K562 (cell line): ENCODE measurements at regions not wholly inside any gene's neighbourhood (a gene's known extent, or its start where the extent isn't known, plus 50 kb on each side); places are given as distances from the start of the nearest gene placed in this dataset.

Experiments
- ARID2 ChIP-seq: fragments of 450-650 bp; IDR thresholded peaks from 2 replicates; pipeline ENCODE4 v1.6.1; 2017; ENCODE audit warnings: antibody characterized with exemption, mild to moderate bottlenecking
- ARNT ChIP-seq, 2 experiments: fragments of 450-650 bp; IDR thresholded peaks; 2 replicates each; pipeline ENCODE4 v1.6.1; 2016; ENCODE audit warnings: mild to moderate bottlenecking in 1 of 2
- ELF1 ChIP-seq: fragments of 200-800 bp; sonication (Bioruptor generic); IDR thresholded peaks from 2 replicates; pipeline ENCODE4 v1.6.1; 2016; ENCODE audit warnings: missing genetic modification characterization, missing compliant biosample characterization
- GABPB1 ChIP-seq: sonication (generic); formaldehyde crosslinking; IDR thresholded peaks from 2 replicates; pipeline ENCODE4 v1.8.0; 2022; ENCODE audit warnings: mild to moderate bottlenecking, missing genetic modification reagents
- ILF3 ChIP-seq: fragments of 450-650 bp; IDR thresholded peaks from 2 replicates; pipeline ENCODE4 v1.6.1; 2018; ENCODE audit warnings: antibody characterized with exemption, mild to moderate bottlenecking, moderate library complexity, borderline replicate concordance
- KLF1 ChIP-seq: fragments of 450-650 bp; IDR thresholded peaks from 2 replicates; pipeline ENCODE4 v1.6.1; 2016; ENCODE audit warnings: missing genetic modification characterization, missing compliant biosample characterization
- MAZ ChIP-seq, 2 experiments: fragments of 450-650 bp in 1 of 2; sonication (generic) in 1 of 2; formaldehyde crosslinking; IDR thresholded peaks in 1 of 2; conservative IDR thresholded peaks in 1 of 2; 2 replicates each; pipeline versions ENCODE4 v1.4.0 to v1.5.0; 2020; ENCODE audit warnings: mild to moderate bottlenecking in 1 of 2, missing genetic modification reagents in 1 of 2
- MBD2 ChIP-seq: sonication (generic); IDR thresholded peaks from 2 replicates; pipeline ENCODE4 v1.6.1; 2016; ENCODE audit warnings: low read depth, borderline replicate concordance
- MLLT1 ChIP-seq, 2 experiments: fragments of 450-650 bp; IDR thresholded peaks; 2 replicates each; pipeline ENCODE4 v1.6.1; 2016
- PML ChIP-seq: IDR thresholded peaks from 2 replicates; pipeline ENCODE4 v1.6.1; 2012; ENCODE audit warnings: low read length, inconsistent platforms
- POLR2A ChIP-seq: fragments of 450-650 bp; conservative IDR thresholded peaks from 2 replicates; pipeline ENCODE4 v1.6.1; 2016
- POLR3G ChIP-seq: IDR thresholded peaks from 2 replicates; pipeline ENCODE4 v1.6.1; 2011; ENCODE audit not compliant: insufficient read length, insufficient replicate concordance; ENCODE audit errors: extremely low read depth
- PPARD ChIP-seq: fragments of 250-450 bp; sonication (Bioruptor Pico); IDR thresholded peaks from 2 replicates; pipeline ENCODE4 v1.8.0; 2022; ENCODE audit warnings: inconsistent platforms, mild to moderate bottlenecking, moderate library complexity
- RNF2 ChIP-seq: sonication (generic); IDR thresholded peaks from 2 replicates; pipeline ENCODE4 v1.6.1; 2016
- RNF219 ChIP-seq: fragments of 250-450 bp; sonication (Bioruptor Pico); IDR thresholded peaks from 2 replicates; pipeline ENCODE4 v1.5.0; 2022; ENCODE audit warnings: mild to moderate bottlenecking
- SREBF1 ChIP-seq: fragments of 150-350 bp; IDR thresholded peaks from 2 replicates; pipeline ENCODE4 v1.6.1; 2014; ENCODE audit warnings: antibody characterized with exemption, low read depth, low read length, borderline replicate concordance
- TAF7 ChIP-seq: fragments of 450-650 bp; IDR thresholded peaks from 2 replicates; pipeline ENCODE4 v1.6.1; 2016; ENCODE audit warnings: missing genetic modification characterization, missing compliant biosample characterization
- TAF9B ChIP-seq: fragments of 450-650 bp; IDR thresholded peaks from 2 replicates; pipeline ENCODE4 v1.6.1; 2018; ENCODE audit warnings: mild to moderate bottlenecking; ENCODE audit not compliant: partially characterized antibody
- TBP ChIP-seq: optimal IDR thresholded peaks from 2 replicates; pipeline ENCODE3; 2011; ENCODE audit warnings: low read depth, low read length, improper control_type of control experiment
- TRIM24 ChIP-seq, 2 experiments: fragments of 450-650 bp; IDR thresholded peaks; 2 replicates each; pipeline ENCODE4 v1.6.1; 2016
- USF2 ChIP-seq: sonication (generic); formaldehyde crosslinking; IDR thresholded peaks from 2 replicates; pipeline ENCODE4 v1.5.0; 2020; ENCODE audit warnings: missing genetic modification reagents
- ZNF384 ChIP-seq: IDR thresholded peaks from 2 replicates; pipeline ENCODE4 v1.6.1; 2012; ENCODE audit warnings: low read depth, low read length, improper control_type of control experiment
- ZNF57 ChIP-seq: fragments of 450-650 bp; formaldehyde crosslinking; IDR thresholded peaks from 2 replicates; pipeline ENCODE4 v1.4.0; 2020; ENCODE audit warnings: mild to moderate bottlenecking, moderate library complexity
- ZNF655 ChIP-seq: fragments of 250-450 bp; sonication (Bioruptor Pico); IDR thresholded peaks from 2 replicates; pipeline ENCODE4 v1.5.0; 2021
- ZNF699 ChIP-seq: fragments of 250-450 bp; sonication (Bioruptor Pico); IDR thresholded peaks from 2 replicates; pipeline ENCODE4 v1.8.0; 2021; ENCODE audit warnings: mild to moderate bottlenecking, moderate library complexity; ENCODE audit not compliant: insufficient replicate concordance
- ZNF785 ChIP-seq: fragments of 250-450 bp; sonication (Bioruptor Pico); IDR thresholded peaks from 2 replicates; pipeline ENCODE4 v1.4.0; 2020; ENCODE audit warnings: mild to moderate bottlenecking
- ZSCAN29 ChIP-seq: fragments of 450-650 bp; IDR thresholded peaks from 2 replicates; pipeline ENCODE4 v1.6.1; 2017

- TF ChIP-seq ARNT (IDR thresholded peaks at IDR 0.05) = peak in 1 of 2 experiments; percentile 86; a peak in 2 of 4 replicates
- peak in 1 of 2 experiments; percentile 11; a peak in 2 of 4 replicates for TF ChIP-seq MLLT1 (IDR thresholded peaks at IDR 0.05)
- no peak for TF ChIP-seq POLR3G
- TF ChIP-seq POLR2A = no peak
- TF ChIP-seq SREBF1 = no peak
- no peak for TF ChIP-seq TAF7 (tag)
- no peak for TF ChIP-seq ZSCAN29
- no peak for TF ChIP-seq KLF1 (tag)
- no peak for TF ChIP-seq ILF3
- no peak for TF ChIP-seq GABPB1
- TF ChIP-seq RNF2 = peak; percentile 93
- peak; percentile 87 to 89 for TF ChIP-seq TRIM24 (IDR thresholded peaks at IDR 0.05)
- no peak for TF ChIP-seq RNF219 (CRISPR knock-in tag)
- peak in 1 of 2 experiments; percentile 63; a peak in 2 of 4 replicates for TF ChIP-seq MAZ (CRISPR knock-in tag; conservative IDR thresholded peaks at IDR 0.05 in 1 of 2, IDR thresholded peaks at IDR 0.05 in 1 of 2)
- TF ChIP-seq PML = peak; percentile 74
- TF ChIP-seq PPARD = no peak
- TF ChIP-seq ZNF57 = no peak
- TF ChIP-seq ZNF384 = no peak
- no peak for TF ChIP-seq ZNF785 (CRISPR knock-in tag)
- no peak for TF ChIP-seq ZNF655
- 0 out of 2 replicates have a peak, but pooled peaks have one; percentile 31 for TF ChIP-seq MBD2
- no peak for TF ChIP-seq ARID2
- TF ChIP-seq USF2 (CRISPR knock-in tag) = no peak
- TF ChIP-seq TBP = no peak
- no peak for TF ChIP-seq ZNF699 (CRISPR knock-in tag)
- TF ChIP-seq ELF1 (tag) = 0 out of 2 replicates have a peak, but pooled peaks have one; percentile 53
- peak; percentile 54 for TF ChIP-seq TAF9B
Measured at GRCh38 chr17:62172492-62173291, 107.6 kb upstream of the MED13 start (continued).
